GM12878 (cell line): ENCODE measurements at regions not wholly inside any gene's neighbourhood (a gene's known extent, or its start where the extent isn't known, plus 50 kb on each side); places are given as distances from the start of the nearest gene placed in this dataset.

Experiments used
- ATF7 ChIP-seq: fragments of 450-650 bp; IDR thresholded peaks from 2 replicates; pipeline ENCODE4 v1.6.1; 2016; ENCODE audit warnings: low read depth, mild to moderate bottlenecking
- BHLHE40 ChIP-seq, 2 experiments: fragments of 450-650 bp in 1 of 2; IDR thresholded peaks; 2 replicates each; pipeline ENCODE4 v1.6.1; 2011 to 2017; ENCODE audit warnings: low read depth in 2 of 2, borderline replicate concordance in 1 of 2, improper control_type of control experiment in 1 of 2, low read length in 1 of 2, mild to moderate bottlenecking in 1 of 2
- BRCA1 ChIP-seq: IDR thresholded peaks from 2 replicates; pipeline ENCODE4 v1.6.1; 2011; ENCODE audit warnings: low read depth, low read length, improper control_type of control experiment
- CHD4 ChIP-seq: fragments of 200-600 bp; sonication (generic); IDR thresholded peaks from 2 replicates; pipeline ENCODE4 v1.6.1; 2016; ENCODE audit warnings: mild to moderate bottlenecking
- EZH2 ChIP-seq: IDR thresholded peaks from 2 replicates; pipeline ENCODE4 v1.6.1; 2012; ENCODE audit warnings: low read depth, mild to moderate bottlenecking, control low read depth, inconsistent platforms, low read length, borderline replicate concordance; ENCODE audit not compliant: control insufficient read depth
- NR2C2 ChIP-seq: IDR thresholded peaks from 2 replicates; pipeline ENCODE4 v1.6.1; 2011; ENCODE audit warnings: borderline replicate concordance, low read depth; ENCODE audit not compliant: control insufficient read depth, insufficient read length
- POLR2A ChIP-seq: IDR thresholded peaks from 2 replicates; pipeline ENCODE4 v1.6.1; 2011; ENCODE audit warnings: low read depth, mild to moderate bottlenecking, low read length
- TBL1XR1 ChIP-seq: IDR thresholded peaks from 2 replicates; pipeline ENCODE4 v1.6.1; 2012; ENCODE audit warnings: low read depth, low read length, improper control_type of control experiment
- TF ChIP-seq, protein P1 (sequence below), 3 experiments: IDR thresholded peaks in 2 of 3; conservative IDR thresholded peaks in 1 of 3; 2 replicates each; pipeline ENCODE4 v1.5.1; 2011; ENCODE audit warnings: low read depth in 3 of 3, low read length in 3 of 3, mild to moderate bottlenecking in 3 of 3, control low read depth in 2 of 3, moderate library complexity in 2 of 3, inconsistent platforms in 1 of 3, mixed read lengths in 1 of 3; ENCODE audit not compliant: control insufficient read depth in 2 of 3, insufficient read depth in 1 of 3; ENCODE audit errors: extremely low read depth in 1 of 3

GRCh38 chr7:127460077-127460476 lies 67.6 kb upstream of the ZNF800 start:
- TF ChIP-seq BHLHE40 (IDR thresholded peaks at IDR 0.05; ENCODE audit: borderline replicate concordance in 1 of 2, low read depth in 2 of 2, low read length in 1 of 2), result no peak
- TF ChIP-seq CHD4, result no peak
- TF ChIP-seq EZH2, result no peak
- no peak for TF ChIP-seq BRCA1
- TF ChIP-seq, protein P1, sequence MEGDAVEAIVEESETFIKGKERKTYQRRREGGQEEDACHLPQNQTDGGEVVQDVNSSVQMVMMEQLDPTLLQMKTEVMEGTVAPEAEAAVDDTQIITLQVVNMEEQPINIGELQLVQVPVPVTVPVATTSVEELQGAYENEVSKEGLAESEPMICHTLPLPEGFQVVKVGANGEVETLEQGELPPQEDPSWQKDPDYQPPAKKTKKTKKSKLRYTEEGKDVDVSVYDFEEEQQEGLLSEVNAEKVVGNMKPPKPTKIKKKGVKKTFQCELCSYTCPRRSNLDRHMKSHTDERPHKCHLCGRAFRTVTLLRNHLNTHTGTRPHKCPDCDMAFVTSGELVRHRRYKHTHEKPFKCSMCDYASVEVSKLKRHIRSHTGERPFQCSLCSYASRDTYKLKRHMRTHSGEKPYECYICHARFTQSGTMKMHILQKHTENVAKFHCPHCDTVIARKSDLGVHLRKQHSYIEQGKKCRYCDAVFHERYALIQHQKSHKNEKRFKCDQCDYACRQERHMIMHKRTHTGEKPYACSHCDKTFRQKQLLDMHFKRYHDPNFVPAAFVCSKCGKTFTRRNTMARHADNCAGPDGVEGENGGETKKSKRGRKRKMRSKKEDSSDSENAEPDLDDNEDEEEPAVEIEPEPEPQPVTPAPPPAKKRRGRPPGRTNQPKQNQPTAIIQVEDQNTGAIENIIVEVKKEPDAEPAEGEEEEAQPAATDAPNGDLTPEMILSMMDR (IDR thresholded peaks at IDR 0.05 in 2 of 3, conservative IDR thresholded peaks at IDR 0.05 in 1 of 3; ENCODE audit: control insufficient read depth in 2 of 3, extremely low read depth in 1 of 3, insufficient read depth in 1 of 3, low read depth in 3 of 3, low read length in 3 of 3), result no peak
- no peak for TF ChIP-seq NR2C2
- TF ChIP-seq POLR2A, result no peak
- no peak for TF ChIP-seq ATF7
- TF ChIP-seq TBL1XR1, result no peak
